GM12878 (cell line): ENCODE measurements at regions not wholly inside any gene's neighbourhood (a gene's known extent, or its start where the extent isn't known, plus 50 kb on each side); places are given as distances from the start of the nearest gene placed in this dataset.

Experiments used
- CBX3 ChIP-seq: fragments of 200-600 bp; sonication (generic); IDR thresholded peaks from 2 replicates; pipeline ENCODE4 v1.6.1; 2016; ENCODE audit warnings: low read depth, borderline replicate concordance
- CREB1 ChIP-seq: IDR thresholded peaks from 2 replicates; pipeline ENCODE4 v1.6.1; 2012; ENCODE audit warnings: low read depth, mild to moderate bottlenecking, inconsistent platforms
- CTCF ChIP-seq, 3 experiments: IDR thresholded peaks in 2 of 3; conservative IDR thresholded peaks in 1 of 3; 2 replicates each; pipeline ENCODE4 v1.5.1; 2011; ENCODE audit warnings: low read depth in 3 of 3, low read length in 3 of 3, mild to moderate bottlenecking in 3 of 3, control low read depth in 2 of 3, moderate library complexity in 2 of 3, inconsistent platforms in 1 of 3, mixed read lengths in 1 of 3; ENCODE audit not compliant: control insufficient read depth in 2 of 3, insufficient read depth in 1 of 3; ENCODE audit errors: extremely low read depth in 1 of 3
- FOXM1 ChIP-seq: IDR thresholded peaks from 2 replicates; pipeline ENCODE4 v1.6.1; 2012; ENCODE audit warnings: low read depth, mild to moderate bottlenecking, inconsistent platforms, low read length, moderate library complexity
- POLR2A ChIP-seq: IDR thresholded peaks from 2 replicates; pipeline ENCODE4 v1.6.1; 2011; ENCODE audit warnings: low read depth, mild to moderate bottlenecking, low read length
- TCF3 ChIP-seq: IDR thresholded peaks from 2 replicates; pipeline ENCODE4 v1.6.1; 2012; ENCODE audit warnings: low read depth, mild to moderate bottlenecking, low read length, borderline replicate concordance; ENCODE audit not compliant: insufficient read depth

- TF ChIP-seq CTCF (IDR thresholded peaks at IDR 0.05 in 2 of 3, conservative IDR thresholded peaks at IDR 0.05 in 1 of 3; ENCODE audit: control insufficient read depth in 2 of 3, extremely low read depth in 1 of 3, insufficient read depth in 1 of 3, low read depth in 3 of 3, low read length in 3 of 3) (no peak), CBX3 (no peak), POLR2A (no peak), CREB1 (no peak), FOXM1 (no peak), TCF3 (no peak)
Measured at GRCh38 chr9:115313545-115313944, 195.6 kb upstream of the TNC start.
